Activated naive CD4-positive, alpha-beta T cell treated with anti-CD3 and anti-CD28 coated beads, Interleukin-2, amount 10 ng/mL, durations not matched to agents 7 days and 5 days (primary cell): ENCODE measurements at regions not wholly inside any gene's neighbourhood (a gene's known extent, or its start where the extent isn't known, plus 50 kb on each side); places are given as distances from the start of the nearest gene placed in this dataset.
"Not testable (repeated sequence)": the region's sequence is repeated elsewhere in the genome, so short reads cannot be mapped to it uniquely, and the experiment has no call there.

ENCODE experiments used
- CTCF ChIA-PET: fragments of 350-600 bp; sonication (Branson Sonifier 250); formaldehyde crosslinking; loops from one replicate; lab custom pipeline; 2021; ENCODE audit warnings: antibody characterized with exemption; lab: Charles Lee
- DNase-seq: peaks from one replicate; pipeline ENCODE4 v3.0.0-alpha.2; 2020
- H3K27ac Mint-ChIP-seq: one replicate; pipeline ENCODE4 v1.8.0; 2021; ENCODE audit warnings: mild to moderate bottlenecking, moderate library complexity, mixed read lengths
- H3K27me3 Mint-ChIP-seq: one replicate; pipeline ENCODE4 v1.8.0; 2021; ENCODE audit warnings: mild to moderate bottlenecking, mixed read lengths
- H3K36me3 Mint-ChIP-seq: one replicate; pipeline ENCODE4 v1.8.0; 2021; ENCODE audit warnings: mixed read lengths
- H3K4me1 Mint-ChIP-seq: one replicate; pipeline ENCODE4 v1.8.0; 2021; ENCODE audit warnings: mixed read lengths
- H3K4me3 Mint-ChIP-seq: one replicate; pipeline ENCODE4 v1.8.0; 2021; ENCODE audit warnings: mild to moderate bottlenecking, moderate library complexity, mixed read lengths
- H3K9me3 Mint-ChIP-seq: one replicate; pipeline ENCODE4 v1.8.0; 2021; ENCODE audit warnings: mixed read lengths

DNA sequence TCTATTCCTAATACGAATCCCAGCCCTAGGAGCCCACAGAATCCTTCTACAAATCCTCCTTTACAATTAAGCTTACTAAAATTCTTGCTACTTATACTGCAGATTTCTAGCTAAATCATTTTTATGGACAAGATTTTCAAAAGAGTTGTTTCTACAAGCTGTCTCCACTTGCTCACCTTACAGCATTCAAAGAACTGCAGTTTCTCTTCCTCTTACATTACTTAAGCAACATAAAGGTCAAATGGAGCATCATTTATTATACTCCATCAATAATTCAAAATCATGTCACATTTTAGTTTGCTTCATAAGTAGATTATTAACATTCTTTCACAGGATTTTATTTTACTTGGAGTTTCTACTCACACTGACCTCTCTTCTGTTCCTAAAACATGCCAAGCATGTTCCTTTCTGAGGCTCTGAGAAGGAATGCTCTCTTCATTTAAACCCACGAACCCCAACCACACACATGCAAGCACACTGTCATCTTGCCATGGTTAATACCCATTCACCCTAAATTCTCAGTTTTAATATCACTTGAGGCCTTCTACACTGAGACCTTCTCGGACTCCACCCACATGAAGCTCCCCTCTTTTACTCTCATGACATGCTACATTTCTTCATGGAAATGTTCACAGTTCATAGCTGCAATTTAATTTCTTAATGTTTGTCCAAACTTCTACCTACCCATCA is 388.2 kb downstream of the TBC1D32 start:
- Mint-ChIP-seq H3K27ac (no peak overlapping the region), H3K27me3 (no peaks in the 10 kb centered on the region), H3K36me3 (no peaks in the 10 kb centered on the region), H3K4me3 (no peak overlapping the region), H3K9me3 (no peaks in the 10 kb centered on the region), H3K4me1 (no peaks in the 10 kb centered on the region)
- DNase-seq: no peak
- CTCF ChIA-PET: no interaction called here

DNA sequence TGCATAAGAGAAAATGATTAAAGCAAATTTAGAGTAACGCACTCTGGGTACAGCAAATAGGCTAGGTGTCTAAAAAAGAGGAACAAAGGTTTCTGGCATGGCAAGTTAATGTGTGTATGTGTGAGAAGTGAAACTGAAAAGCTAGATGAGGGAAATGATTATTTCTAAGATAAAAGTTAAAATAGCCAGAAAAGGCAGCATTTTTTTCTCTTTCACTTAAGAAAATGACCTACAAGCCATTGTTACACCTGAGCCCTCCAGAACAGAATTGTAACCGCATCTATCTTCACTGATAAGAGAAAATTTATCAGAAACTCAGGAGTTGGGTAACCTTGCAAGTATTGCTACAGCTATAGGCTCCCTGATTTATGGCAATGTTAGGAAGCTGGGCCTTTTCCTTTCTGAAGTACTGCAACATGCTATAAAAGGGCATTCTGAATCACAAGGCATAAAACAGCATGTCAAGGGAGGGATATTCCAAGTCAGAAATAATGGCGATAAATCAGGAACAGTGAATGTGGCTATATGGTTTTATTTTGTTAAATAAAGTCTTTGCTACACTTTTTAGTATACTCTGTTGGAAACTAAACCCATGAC is 395.3 kb downstream of the TBC1D32 start:
- no peaks in the 10 kb centered on the region for H3K27me3 Mint-ChIP-seq

DNA sequence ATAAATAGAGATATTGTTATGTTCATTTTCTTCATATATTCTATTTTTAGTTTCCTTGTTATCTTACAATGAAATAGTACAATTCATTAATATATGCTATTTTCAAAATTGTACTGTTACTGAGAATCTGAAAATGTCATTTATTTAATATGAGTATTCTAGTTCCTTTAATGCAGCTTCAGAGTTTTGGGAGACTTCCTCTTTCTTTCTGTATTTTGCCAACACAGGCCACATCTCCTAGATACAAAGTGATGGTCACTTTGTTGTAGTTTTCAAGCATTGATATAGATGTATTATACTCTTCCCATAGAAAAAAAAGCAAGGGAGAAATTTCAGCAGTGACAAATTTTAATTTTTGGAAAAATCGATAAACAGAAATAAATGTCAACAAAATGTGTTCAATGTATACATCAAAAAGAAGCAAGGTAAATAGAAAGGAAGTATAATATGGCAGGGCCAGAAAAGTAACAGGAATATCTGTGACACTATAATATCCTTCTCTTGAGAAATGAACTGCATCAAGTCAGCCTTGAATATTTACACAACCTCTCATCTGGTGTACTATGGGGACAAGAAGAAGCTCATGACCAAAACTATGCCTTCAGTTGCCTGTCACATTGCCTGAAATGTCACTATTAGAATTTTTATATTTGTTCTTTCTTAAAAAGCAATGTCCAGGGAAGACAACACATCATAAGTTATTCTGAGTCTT is 396.0 kb downstream of the TBC1D32 start:
- H3K27ac Mint-ChIP-seq: no peak overlapping the region
- no peaks in the 10 kb centered on the region for H3K9me3 Mint-ChIP-seq
- H3K36me3 Mint-ChIP-seq: no peaks in the 10 kb centered on the region
- DNase-seq: no peak
- H3K4me3 Mint-ChIP-seq: no peak overlapping the region
- no peaks in the 10 kb centered on the region for H3K4me1 Mint-ChIP-seq
- CTCF ChIA-PET: no interaction called here
- no peaks in the 10 kb centered on the region for H3K27me3 Mint-ChIP-seq

More for the DNA sequence above, 395.3 kb downstream of the TBC1D32 start:
- Mint-ChIP-seq H3K36me3 (no peaks in the 10 kb centered on the region), H3K9me3 (no peaks in the 10 kb centered on the region), H3K4me1 (no peaks in the 10 kb centered on the region), H3K27ac (no peak overlapping the region), H3K4me3 (no peak overlapping the region)
- DNase-seq: no peak
- CTCF ChIA-PET: no interaction called here

DNA sequence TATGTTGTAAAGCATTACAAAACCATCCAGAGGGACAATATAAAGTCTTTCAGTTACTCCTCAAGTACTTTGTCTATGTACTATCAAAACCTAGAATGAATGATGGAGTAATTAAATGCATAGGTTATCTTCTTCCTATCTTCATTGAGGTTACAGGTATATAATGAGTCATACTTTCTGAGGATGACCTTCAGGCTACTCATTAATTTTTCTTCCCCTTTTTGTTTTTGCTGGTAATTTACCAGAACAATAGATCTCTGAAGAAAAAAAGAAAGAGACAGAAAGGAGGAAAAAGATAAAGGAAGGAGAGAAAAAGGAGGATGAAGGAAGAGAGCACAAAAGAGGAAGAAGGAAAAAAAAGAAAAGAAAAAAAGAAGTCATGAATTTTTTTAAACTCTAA is 398.4 kb downstream of the TBC1D32 start:
- Mint-ChIP-seq H3K27ac (no peak overlapping the region), H3K27me3 (no peaks in the 10 kb centered on the region), H3K36me3 (no peaks in the 10 kb centered on the region), H3K4me3 (no peak overlapping the region), H3K9me3 (no peaks in the 10 kb centered on the region), H3K4me1 (no peaks in the 10 kb centered on the region)
- DNase-seq: no peak
- CTCF ChIA-PET: no interaction called here

DNA sequence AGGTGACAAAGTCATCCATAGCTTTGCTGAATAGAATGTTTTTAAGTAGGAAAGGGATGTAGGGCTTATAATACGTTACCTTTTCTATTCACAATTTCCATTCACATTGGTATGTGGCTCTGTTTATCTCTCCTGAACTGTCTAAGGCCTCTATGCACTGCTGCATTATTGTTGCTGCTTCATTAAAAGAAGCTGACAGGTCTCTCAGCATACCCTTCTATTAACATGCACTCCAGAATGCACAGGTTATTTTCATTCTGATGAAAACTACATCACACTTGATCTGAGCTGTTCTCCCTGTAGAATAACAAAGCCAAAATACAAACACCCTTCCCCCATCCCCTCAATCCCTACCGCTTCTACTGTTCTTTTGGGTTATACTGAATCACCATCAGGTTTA is 399.3 kb downstream of the TBC1D32 start:
- CTCF ChIA-PET: no interaction called here
- Mint-ChIP-seq H3K27ac (no peak overlapping the region), H3K36me3 (no peaks in the 10 kb centered on the region), H3K4me3 (no peak overlapping the region), H3K27me3 (no peaks in the 10 kb centered on the region), H3K9me3 (no peaks in the 10 kb centered on the region), H3K4me1 (no peaks in the 10 kb centered on the region)
- no peak for DNase-seq

DNA sequence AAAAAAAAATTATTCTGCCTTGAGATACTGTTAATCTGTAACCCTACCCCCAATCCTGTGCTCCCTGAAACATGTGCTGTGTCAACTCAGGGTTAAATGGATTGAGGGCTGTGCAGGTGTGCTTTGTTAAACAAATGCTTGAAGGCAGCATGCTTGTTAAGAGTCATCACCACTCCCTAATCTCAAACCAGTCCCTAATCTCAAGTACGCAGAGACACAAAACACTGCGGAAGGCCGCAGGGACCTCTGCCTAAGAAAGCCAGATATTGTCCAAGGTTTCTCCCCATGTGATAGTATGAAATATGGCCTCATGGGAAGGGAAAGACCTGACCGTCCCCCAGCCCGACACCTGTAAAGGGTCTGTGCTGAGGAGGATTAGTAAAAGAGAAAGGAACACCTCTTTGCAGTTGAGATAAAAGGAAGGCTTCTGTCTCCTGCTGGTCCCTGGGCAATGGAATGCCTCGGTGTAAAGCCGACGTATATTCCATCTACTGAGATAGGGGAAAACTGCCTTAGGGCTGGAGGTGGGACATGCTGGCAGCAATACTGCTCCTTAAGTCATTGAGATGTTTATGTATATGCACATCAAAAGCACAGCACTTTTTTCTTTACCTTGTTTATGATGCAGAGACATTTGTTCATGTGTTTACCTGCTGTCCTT is 402.6 kb downstream of the TBC1D32 start:
- H3K4me3 Mint-ChIP-seq, H3K27ac Mint-ChIP-seq, H3K9me3 Mint-ChIP-seq, DNase-seq, H3K36me3 Mint-ChIP-seq, H3K4me1 Mint-ChIP-seq, CTCF ChIA-PET, H3K27me3 Mint-ChIP-seq: not testable (repeated sequence)

DNA sequence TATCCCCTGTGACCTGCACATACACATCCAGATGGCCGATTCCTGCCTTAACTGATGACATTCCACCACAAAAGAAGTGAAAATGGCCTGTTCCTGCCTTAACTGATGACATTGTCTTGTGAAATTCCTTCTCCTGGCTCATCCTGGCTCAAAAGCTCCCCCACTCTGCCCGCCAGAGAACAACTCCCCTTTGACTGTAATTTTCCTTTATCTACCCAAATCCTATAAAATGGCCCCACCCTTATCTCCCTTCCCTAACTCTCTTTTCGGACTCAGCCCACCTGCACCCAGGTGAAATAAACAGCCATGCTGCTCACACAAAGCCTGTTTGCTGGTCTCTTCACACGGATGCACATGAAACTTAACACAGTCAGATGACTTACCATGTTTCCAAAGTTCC is 403.8 kb downstream of the TBC1D32 start:
- H3K36me3 Mint-ChIP-seq, H3K9me3 Mint-ChIP-seq, H3K27me3 Mint-ChIP-seq, DNase-seq, H3K4me1 Mint-ChIP-seq, H3K27ac Mint-ChIP-seq, CTCF ChIA-PET, H3K4me3 Mint-ChIP-seq: not testable (repeated sequence)

DNA sequence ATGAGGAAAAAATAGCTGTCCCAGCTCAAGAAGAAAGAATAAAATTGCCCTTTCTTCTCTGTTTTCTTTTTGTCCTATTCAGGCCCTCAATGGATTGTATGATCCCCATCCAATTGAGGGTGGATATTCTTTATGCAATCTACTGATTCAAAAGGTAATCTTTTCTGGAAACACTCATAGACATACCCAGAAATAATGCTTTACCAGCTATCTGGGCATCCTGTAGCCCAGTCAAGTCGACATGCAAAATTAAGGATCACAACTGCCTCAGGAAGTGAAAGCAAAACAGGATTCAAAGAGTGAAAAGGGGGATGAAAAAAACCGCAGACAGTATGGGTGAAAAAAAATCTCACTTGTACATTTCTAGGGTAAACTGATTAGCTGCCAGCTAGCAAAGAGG is 410.1 kb downstream of the TBC1D32 start:
- H3K27me3 Mint-ChIP-seq: no peaks in the 10 kb centered on the region
- no peaks in the 10 kb centered on the region for H3K36me3 Mint-ChIP-seq
- H3K9me3 Mint-ChIP-seq: peaks cover 4% of the 10 kb centered on the region
- H3K4me3 Mint-ChIP-seq: no peak overlapping the region
- no peak overlapping the region for H3K27ac Mint-ChIP-seq
- CTCF ChIA-PET: no interaction called here
- no peaks in the 10 kb centered on the region for H3K4me1 Mint-ChIP-seq
- no peak for DNase-seq

DNA sequence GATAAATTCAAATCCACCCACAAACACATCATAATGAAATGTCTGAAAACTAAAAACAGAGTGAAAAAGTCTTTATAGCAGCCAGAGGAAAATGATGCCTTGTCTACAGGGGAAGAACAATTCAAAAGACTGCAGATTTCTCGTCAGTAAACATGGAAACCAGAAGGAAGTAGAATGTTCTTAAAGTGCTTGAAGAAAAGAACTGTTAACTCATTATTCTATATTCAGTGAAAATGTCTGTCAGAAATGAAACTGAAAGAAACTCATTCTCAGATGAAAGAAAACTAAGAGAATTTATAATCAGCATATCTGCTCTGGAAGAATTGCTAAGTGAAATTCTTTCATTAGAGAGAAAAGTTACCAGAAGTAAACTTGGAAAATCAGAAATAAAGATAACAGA is 416.1 kb downstream of the TBC1D32 start:
- H3K27ac Mint-ChIP-seq: no peak overlapping the region
- H3K4me1 Mint-ChIP-seq: no peaks in the 10 kb centered on the region
- no peaks in the 10 kb centered on the region for H3K36me3 Mint-ChIP-seq
- no peaks in the 10 kb centered on the region for H3K9me3 Mint-ChIP-seq
- no peak for DNase-seq
- H3K27me3 Mint-ChIP-seq: no peaks in the 10 kb centered on the region
- CTCF ChIA-PET: no interaction called here
- no peak overlapping the region for H3K4me3 Mint-ChIP-seq

DNA sequence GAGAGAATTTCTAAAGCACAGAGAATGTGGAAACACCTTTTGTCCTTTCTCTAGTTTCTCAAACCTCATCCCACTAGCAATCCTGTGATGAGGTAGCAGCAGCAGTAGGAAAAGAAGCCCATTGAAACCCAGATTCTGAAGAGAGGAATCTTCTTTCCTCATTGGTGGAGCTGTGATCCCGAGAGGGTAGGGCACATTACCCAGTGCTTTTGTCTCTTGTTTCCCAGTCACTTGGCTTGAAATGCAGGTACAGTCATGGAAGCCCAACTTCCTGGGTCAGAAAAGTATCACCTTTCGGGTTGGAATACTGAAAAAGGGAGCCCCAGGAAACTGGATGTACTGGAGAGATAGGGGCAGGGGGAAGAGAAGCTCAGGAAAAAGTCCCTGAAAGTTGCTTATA is 417.4 kb downstream of the TBC1D32 start:
- CTCF ChIA-PET: no interaction called here
- H3K27ac Mint-ChIP-seq: no peak overlapping the region
- H3K9me3 Mint-ChIP-seq: no peaks in the 10 kb centered on the region
- no peaks in the 10 kb centered on the region for H3K36me3 Mint-ChIP-seq
- H3K27me3 Mint-ChIP-seq: no peaks in the 10 kb centered on the region
- H3K4me1 Mint-ChIP-seq: no peaks in the 10 kb centered on the region
- no peak for DNase-seq
- no peak overlapping the region for H3K4me3 Mint-ChIP-seq

DNA sequence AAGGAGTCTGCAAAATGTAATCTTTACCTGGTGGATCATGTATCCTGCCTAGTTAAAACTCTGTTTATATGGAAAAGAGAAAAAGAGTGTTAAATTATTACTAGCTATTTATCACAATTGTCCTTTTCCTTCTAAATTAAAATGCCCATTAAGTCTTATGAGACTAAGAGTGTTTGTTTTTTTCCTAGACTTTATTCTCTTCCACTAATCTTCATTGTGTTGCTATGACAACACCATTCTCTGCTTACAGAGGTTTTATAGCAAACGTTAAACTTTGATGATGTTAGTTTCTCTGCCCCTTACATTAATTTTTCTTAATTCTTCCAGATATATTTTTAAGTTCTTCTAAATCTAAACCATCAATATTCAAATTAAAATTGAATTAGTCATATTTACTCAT is 420.8 kb downstream of the TBC1D32 start:
- Mint-ChIP-seq H3K27ac (no peak overlapping the region), H3K36me3 (no peaks in the 10 kb centered on the region), H3K4me1 (no peaks in the 10 kb centered on the region), H3K27me3 (no peaks in the 10 kb centered on the region), H3K4me3 (no peak overlapping the region), H3K9me3 (no peaks in the 10 kb centered on the region)
- DNase-seq: no peak
- CTCF ChIA-PET: no interaction called here

DNA sequence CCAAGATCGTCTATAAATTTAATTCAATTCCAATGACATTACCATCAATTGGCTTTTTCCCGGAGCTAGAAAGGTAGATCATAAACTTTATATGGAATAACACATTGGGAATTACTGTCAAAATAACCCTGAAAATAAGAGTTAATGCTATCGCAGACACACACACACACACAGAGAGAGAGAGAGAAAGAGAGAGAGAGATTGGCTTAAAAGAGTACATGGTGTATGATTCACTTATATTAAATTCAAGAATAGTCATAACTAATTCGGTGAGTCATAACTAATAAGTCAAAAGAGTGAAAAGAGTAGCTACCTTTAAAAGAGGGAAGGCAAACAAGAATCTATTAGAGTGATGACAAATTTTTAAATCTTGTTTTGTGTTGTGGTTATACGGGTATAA is 425.5 kb downstream of the TBC1D32 start:
- H3K4me1 Mint-ChIP-seq: no peaks in the 10 kb centered on the region
- DNase-seq: no peak
- CTCF ChIA-PET: no interaction called here
- H3K9me3 Mint-ChIP-seq: no peaks in the 10 kb centered on the region
- no peaks in the 10 kb centered on the region for H3K36me3 Mint-ChIP-seq
- no peaks in the 10 kb centered on the region for H3K27me3 Mint-ChIP-seq
- no peak overlapping the region for H3K27ac Mint-ChIP-seq
- H3K4me3 Mint-ChIP-seq: no peak overlapping the region

DNA sequence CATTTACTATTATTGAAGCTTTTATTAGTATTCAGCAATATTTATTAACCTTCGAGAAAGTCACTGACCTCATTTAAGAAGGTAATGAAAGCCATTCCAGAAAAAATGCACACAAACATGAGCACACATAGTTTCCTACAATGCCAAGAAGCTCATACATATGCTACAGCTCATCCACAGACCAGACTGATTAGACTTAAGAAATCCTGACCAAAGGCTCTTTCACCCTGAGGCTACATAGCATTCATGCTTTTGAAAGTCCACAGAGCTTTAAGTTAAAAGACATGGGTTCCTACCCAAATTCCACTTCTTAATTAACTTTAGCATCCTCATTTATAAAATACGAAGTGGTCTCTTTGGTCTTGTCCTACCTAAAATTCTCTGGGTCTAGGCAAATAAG is 430.4 kb downstream of the TBC1D32 start:
- CTCF ChIA-PET: no interaction called here
- H3K36me3 Mint-ChIP-seq: no peaks in the 10 kb centered on the region
- DNase-seq: no peak
- no peaks in the 10 kb centered on the region for H3K27me3 Mint-ChIP-seq
- H3K4me3 Mint-ChIP-seq: no peak overlapping the region
- H3K4me1 Mint-ChIP-seq: no peaks in the 10 kb centered on the region
- no peak overlapping the region for H3K27ac Mint-ChIP-seq
- no peaks in the 10 kb centered on the region for H3K9me3 Mint-ChIP-seq

DNA sequence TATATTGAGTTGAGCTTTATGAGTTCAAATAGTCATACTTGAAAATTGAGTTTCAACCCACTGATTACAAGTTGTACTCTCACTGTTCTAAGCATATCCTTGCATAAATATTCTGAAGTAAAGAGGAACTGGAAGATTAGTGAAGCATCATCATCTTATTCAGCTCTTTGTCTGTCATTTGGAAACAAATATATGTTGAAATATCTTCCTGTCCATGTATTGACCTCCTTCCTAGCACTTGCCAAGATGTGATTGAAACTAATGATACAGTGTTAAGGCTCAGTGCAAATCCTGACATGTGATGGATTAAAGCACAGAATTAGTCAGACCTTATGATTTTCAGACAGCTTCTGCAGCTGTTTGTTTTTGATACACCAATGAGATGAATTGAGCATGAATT is 434.3 kb downstream of the TBC1D32 start:
- CTCF ChIA-PET: no interaction called here
- no peak for DNase-seq
- H3K4me1 Mint-ChIP-seq: no peaks in the 10 kb centered on the region

DNA sequence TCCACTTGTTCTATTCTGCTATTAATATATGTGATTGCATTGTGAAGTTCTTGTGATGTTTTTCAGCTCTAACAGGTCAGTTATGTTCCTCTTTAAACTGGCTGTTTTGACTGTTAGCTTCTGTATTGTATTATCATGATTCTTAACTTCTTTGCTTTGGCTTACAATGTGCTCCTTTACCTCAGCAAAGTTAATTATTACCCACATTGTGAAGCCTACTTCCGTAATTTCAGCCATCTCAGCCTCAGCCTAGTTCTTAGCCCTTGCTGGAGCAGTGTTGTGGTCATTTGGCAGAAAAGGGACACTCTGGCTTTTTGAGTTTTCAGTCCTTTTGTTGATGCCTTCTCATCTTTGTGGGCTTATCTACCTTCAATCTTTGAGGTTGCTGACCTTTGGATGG is 440.2 kb downstream of the TBC1D32 start:
- peaks cover 15% of the 10 kb centered on the region for H3K9me3 Mint-ChIP-seq
- DNase-seq: no peak
- H3K4me1 Mint-ChIP-seq: no peaks in the 10 kb centered on the region
- CTCF ChIA-PET: no interaction called here
- H3K36me3 Mint-ChIP-seq: no peaks in the 10 kb centered on the region
- H3K27me3 Mint-ChIP-seq: no peaks in the 10 kb centered on the region
- no peak overlapping the region for H3K27ac Mint-ChIP-seq
- H3K4me3 Mint-ChIP-seq: no peak overlapping the region

More for the DNA sequence above, 434.3 kb downstream of the TBC1D32 start:
- H3K4me3 Mint-ChIP-seq: no peak overlapping the region
- no peaks in the 10 kb centered on the region for H3K36me3 Mint-ChIP-seq
- no peaks in the 10 kb centered on the region for H3K27me3 Mint-ChIP-seq
- H3K9me3 Mint-ChIP-seq: peaks cover 1% of the 10 kb centered on the region
- H3K27ac Mint-ChIP-seq: no peak overlapping the region
